ENCODE measurements at regions not wholly inside any gene's neighbourhood (a gene's known extent, or its start where the extent isn't known, plus 50 kb on each side); places are given as distances from the start of the nearest gene placed in this dataset.

DNA sequence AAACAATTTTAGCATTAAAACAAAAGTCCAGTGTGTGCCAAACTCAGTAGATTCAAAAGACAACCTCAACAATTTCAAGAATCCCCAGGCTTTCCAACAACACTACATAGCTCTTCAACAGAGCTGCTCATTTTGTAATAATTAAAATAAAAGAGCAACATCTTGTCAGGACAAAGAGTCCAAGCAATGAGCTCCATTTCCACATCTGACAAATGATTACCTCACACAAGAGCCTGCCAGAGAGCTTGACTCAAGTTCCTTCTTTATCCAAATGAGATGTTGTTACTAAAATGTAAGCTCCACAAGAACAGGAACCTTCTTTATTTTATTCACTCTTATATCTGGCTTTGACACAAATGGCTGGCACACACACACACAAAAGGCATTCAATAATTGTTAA lies 449.8 kb downstream of the HACE1 start:
- TF ChIP-seq SUZ12 (IDR thresholded peaks at IDR 0.05) (no peak), FOXK2 (IDR thresholded peaks at IDR 0.05) (no peak), FOXA1 (IDR thresholded peaks at IDR 0.05) (no peak), BHLHE40 (IDR thresholded peaks at IDR 0.05; ENCODE audit: borderline replicate concordance) (no peak), HDGF (IDR thresholded peaks at IDR 0.05; ENCODE audit: borderline replicate concordance) (no peak), ZNF384 (IDR thresholded peaks at IDR 0.05) (no peak), FOXM1 (IDR thresholded peaks at IDR 0.05; ENCODE audit: borderline replicate concordance) (no peak), ELF4 (IDR thresholded peaks at IDR 0.05) (no peak), TARDBP (IDR thresholded peaks at IDR 0.05) (no peak), NFRKB (IDR thresholded peaks at IDR 0.05) (no peak)
